ENCODE measurements at regions not wholly inside any gene's neighbourhood (a gene's known extent, or its start where the extent isn't known, plus 50 kb on each side); places are given as distances from the start of the nearest gene placed in this dataset.

- Mint-ChIP-seq H3K27ac (no peak overlapping the region), H3K4me3 (no peak overlapping the region), H3K9me3 (no peaks in the 10 kb centered on the region), H3K36me3 (no peaks in the 10 kb centered on the region), H3K4me1 (ENCODE audit: unreplicated experiment) (no peaks in the 10 kb centered on the region), H3K27me3 (peaks cover 5% of the 10 kb centered on the region)
- no peak for TF ChIP-seq CTCF (conservative IDR thresholded peaks at IDR 0.05)
- DNase-seq (ENCODE audit: extremely low spot score, unreplicated experiment): no peak
Measured at GRCh38 chr7:153036396-153037063, 277.0 kb downstream of the ACTR3B start.

- no peaks in the 10 kb centered on the region for H3K36me3 Mint-ChIP-seq
- no peak for TF ChIP-seq CTCF (conservative IDR thresholded peaks at IDR 0.05)
- no peak for DNase-seq (ENCODE audit: extremely low spot score, unreplicated experiment)
- H3K4me3 Mint-ChIP-seq: no peak overlapping the region
- H3K9me3 Mint-ChIP-seq: no peaks in the 10 kb centered on the region
- peaks cover 5% of the 10 kb centered on the region for H3K27me3 Mint-ChIP-seq
- no peaks in the 10 kb centered on the region for H3K4me1 Mint-ChIP-seq (ENCODE audit: unreplicated experiment)
- H3K27ac Mint-ChIP-seq: no peak overlapping the region
Measured at GRCh38 chr7:153043440-153043839, 283.9 kb downstream of the ACTR3B start.

GRCh38 chr7:153044981-153045380, 285.4 kb downstream of the ACTR3B start:
- peaks cover 4% of the 10 kb centered on the region for H3K27me3 Mint-ChIP-seq
- no peaks in the 10 kb centered on the region for H3K36me3 Mint-ChIP-seq
- H3K4me1 Mint-ChIP-seq (ENCODE audit: unreplicated experiment): no peaks in the 10 kb centered on the region
- DNase-seq (ENCODE audit: extremely low spot score, unreplicated experiment): no peak
- no peak overlapping the region for H3K27ac Mint-ChIP-seq
- H3K9me3 Mint-ChIP-seq: no peaks in the 10 kb centered on the region
- no peak overlapping the region for H3K4me3 Mint-ChIP-seq
- TF ChIP-seq CTCF (conservative IDR thresholded peaks at IDR 0.05): no peak

GRCh38 chr7:153047079-153047959, 287.8 kb downstream of the ACTR3B start:
- Mint-ChIP-seq H3K9me3 (no peaks in the 10 kb centered on the region), H3K4me3 (no peak overlapping the region), H3K4me1 (ENCODE audit: unreplicated experiment) (no peaks in the 10 kb centered on the region), H3K27ac (no peak overlapping the region), H3K27me3 (peaks cover 8% of the 10 kb centered on the region), H3K36me3 (no peaks in the 10 kb centered on the region)
- no peak for TF ChIP-seq CTCF (conservative IDR thresholded peaks at IDR 0.05)
- no peak for DNase-seq (ENCODE audit: extremely low spot score, unreplicated experiment)

GRCh38 chr7:153052206-153052605, 292.7 kb downstream of the ACTR3B start:
- H3K36me3 Mint-ChIP-seq: no peaks in the 10 kb centered on the region
- H3K27me3 Mint-ChIP-seq: peaks cover 27% of the 10 kb centered on the region
- H3K4me1 Mint-ChIP-seq (ENCODE audit: unreplicated experiment): no peaks in the 10 kb centered on the region
- no peak overlapping the region for H3K4me3 Mint-ChIP-seq
- no peak for DNase-seq (ENCODE audit: extremely low spot score, unreplicated experiment)
- H3K9me3 Mint-ChIP-seq: no peaks in the 10 kb centered on the region
- TF ChIP-seq CTCF (conservative IDR thresholded peaks at IDR 0.05): no peak
- no peak overlapping the region for H3K27ac Mint-ChIP-seq
